ENCODE measurements at regions not wholly inside any gene's neighbourhood (a gene's known extent, or its start where the extent isn't known, plus 50 kb on each side); places are given as distances from the start of the nearest gene placed in this dataset.

DNA sequence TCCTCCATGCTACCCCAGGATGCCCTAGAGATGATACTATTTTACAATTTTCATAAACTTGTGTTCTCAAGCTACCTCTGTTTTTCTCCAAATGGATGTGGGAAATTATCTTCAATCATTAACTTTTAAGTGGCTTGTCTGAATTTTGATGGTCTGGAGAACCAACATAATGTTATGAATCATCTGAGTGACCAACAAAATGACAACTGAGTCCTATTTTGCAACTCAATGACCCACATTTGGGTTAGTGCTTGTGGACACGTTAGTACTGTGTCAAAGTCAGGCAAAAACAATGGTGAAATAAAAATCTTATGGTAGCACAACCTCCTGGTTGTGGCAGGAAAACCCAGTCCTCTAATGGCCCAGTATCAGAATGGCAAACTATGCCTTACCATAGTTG lies 352.4 kb upstream of the ZNF385D start:
- TF ChIP-seq POLR2AphosphoS5 (IDR thresholded peaks at IDR 0.05; ENCODE audit: low read depth, low read length) (no peak), CTCF (IDR thresholded peaks at IDR 0.05) (no peak), YY1 (IDR thresholded peaks at IDR 0.05; ENCODE audit: low read depth) (no peak), GABPA (IDR thresholded peaks at IDR 0.05; ENCODE audit: low read depth) (no peak)

Measured in SK-N-SH (cell line).